Mucosa of descending colon (tissue), 3 donors: ENCODE measurements at regions not wholly inside any gene's neighbourhood (a gene's known extent, or its start where the extent isn't known, plus 50 kb on each side); places are given as distances from the start of the nearest gene placed in this dataset.
"Not testable (repeated sequence)": the region's sequence is repeated elsewhere in the genome, so short reads cannot be mapped to it uniquely, and the experiment has no call there.

Experiments used
- ATAC-seq: fragments of 200-7000 bp; cut with Tn5 transposase; one replicate; pipeline ENCODE4 v1.9.1; 2020; ENCODE audit warnings: mild to moderate bottlenecking, moderate library complexity
- DNase-seq, 3 donors: peaks; one replicate each; pipeline ENCODE4 v3.0.0-alpha.2; 2020
- H3K36me3 ChIP-seq: fragments of 200-600 bp; one replicate; pipeline ENCODE4 v1.8.0; 2021; ENCODE audit warnings: low read depth, mild to moderate bottlenecking
- H3K4me1 ChIP-seq: fragments of 200-600 bp; one replicate; pipeline ENCODE4 v1.8.0; 2021; ENCODE audit warnings: low read depth, mild to moderate bottlenecking
- H3K4me3 ChIP-seq: fragments of 200-600 bp; one replicate; pipeline ENCODE4 v1.8.0; 2021; ENCODE audit warnings: mild to moderate bottlenecking
- H3K9me3 ChIP-seq: fragments of 200-600 bp; one replicate; pipeline ENCODE4 v1.8.0; 2021; ENCODE audit warnings: mild to moderate bottlenecking
- CTCF ChIP-seq: fragments of 200-600 bp; IDR thresholded peaks from one replicate; pipeline ENCODE4 v1.8.0; 2022; ENCODE audit warnings: antibody characterized with exemption, mild to moderate bottlenecking
- intact Hi-C, 2 donors: fragments of 100-400 bp; cut with DNase I in 1 of 2; cut with micrococcal nuclease in 1 of 2; formaldehyde crosslinking; loops; one replicate each; pipeline versions ENCODE4 v1.11.0 to v1.11.1; 2022; cut with DNase I, micrococcal nuclease
- donor health status: DM: no; HTN: no; CAD: no; lungs with moderate emphysema.
- donor health status: DM: no; HTN: no; CAD: no.
- donor health status: DM: no; HTN: yes; CAD: no.

- Histone ChIP-seq H3K36me3 (no peaks in the 10 kb centered on the region), H3K4me3 (no peak overlapping the region), H3K9me3 (no peaks in the 10 kb centered on the region), H3K4me1 (no peaks in the 10 kb centered on the region)
- ATAC-seq: no peak
- DNase-seq: no peak
- TF ChIP-seq CTCF: no peak
- intact Hi-C loops: no loop called here
Measured at GRCh38 chr2:21371499-21372003, 247.8 kb downstream of the TDRD15 start.

DNA sequence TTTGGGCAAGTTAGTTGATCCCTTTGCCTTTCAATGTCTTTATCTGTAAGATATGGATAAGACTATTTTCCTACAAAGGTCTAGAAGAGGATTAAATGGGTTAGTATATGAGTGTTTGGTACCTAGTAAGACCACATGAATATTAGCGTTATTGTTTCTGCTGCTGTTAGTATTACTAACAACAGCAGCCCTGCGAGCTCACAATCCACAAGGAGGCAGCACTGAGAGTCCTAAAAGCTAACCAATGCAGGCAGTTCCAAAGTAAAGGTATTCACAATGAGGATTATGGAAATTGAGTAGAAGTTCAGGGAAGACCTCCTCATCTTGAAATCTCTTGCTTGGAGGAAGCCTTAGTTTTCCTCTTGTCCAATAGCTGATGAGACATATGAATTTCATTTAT lies 248.9 kb downstream of the TDRD15 start:
- DNase-seq (peak in 1 of 3 donors; percentile 25), ATAC-seq (no peak)
- no peaks in the 10 kb centered on the region for H3K4me1 ChIP-seq
- intact Hi-C loops: no loop called here
- no peaks in the 10 kb centered on the region for H3K9me3 ChIP-seq
- TF ChIP-seq CTCF: no peak
- H3K36me3 ChIP-seq: no peaks in the 10 kb centered on the region
- no peak overlapping the region for H3K4me3 ChIP-seq

- Histone ChIP-seq H3K4me3 (no peak overlapping the region), H3K4me1 (no peaks in the 10 kb centered on the region), H3K9me3 (no peaks in the 10 kb centered on the region), H3K36me3 (no peaks in the 10 kb centered on the region)
- DNase-seq: no peak
- ATAC-seq: no peak
- intact Hi-C loops: no loop called here
- TF ChIP-seq CTCF: no peak
Measured at GRCh38 chr2:21376864-21377263, 253.1 kb downstream of the TDRD15 start.

DNA sequence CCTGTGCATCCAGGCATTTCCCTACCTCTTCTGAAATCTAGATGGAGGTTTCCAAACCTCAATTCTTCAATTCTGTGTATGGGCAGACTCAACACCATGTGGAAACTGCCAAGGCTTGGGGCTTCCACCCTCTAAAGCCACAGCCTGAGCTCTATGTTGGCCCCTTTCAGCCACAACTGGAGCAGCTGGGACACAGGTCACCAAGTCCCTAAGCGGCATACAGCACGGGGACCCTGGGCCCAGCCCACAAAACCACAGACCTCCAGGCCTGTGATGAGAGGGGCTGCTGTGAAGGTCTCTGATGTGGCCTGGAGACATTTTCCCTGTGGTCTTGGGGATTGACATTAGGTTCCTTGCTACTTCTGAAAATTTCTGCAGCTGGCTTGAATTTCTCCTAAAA lies 255.4 kb downstream of the TDRD15 start:
- no peaks in the 10 kb centered on the region for H3K36me3 ChIP-seq
- no peak for DNase-seq
- no peak overlapping the region for H3K4me3 ChIP-seq
- ATAC-seq: no peak
- H3K4me1 ChIP-seq: no peaks in the 10 kb centered on the region
- no peaks in the 10 kb centered on the region for H3K9me3 ChIP-seq
- intact Hi-C loops: no loop called here
- no peak for TF ChIP-seq CTCF

- H3K9me3 ChIP-seq, intact Hi-C loops, ATAC-seq, H3K36me3 ChIP-seq, H3K4me3 ChIP-seq, DNase-seq, H3K4me1 ChIP-seq: not testable (repeated sequence)
Measured at GRCh38 chr2:21379668-21380067, 255.9 kb downstream of the TDRD15 start.

DNA sequence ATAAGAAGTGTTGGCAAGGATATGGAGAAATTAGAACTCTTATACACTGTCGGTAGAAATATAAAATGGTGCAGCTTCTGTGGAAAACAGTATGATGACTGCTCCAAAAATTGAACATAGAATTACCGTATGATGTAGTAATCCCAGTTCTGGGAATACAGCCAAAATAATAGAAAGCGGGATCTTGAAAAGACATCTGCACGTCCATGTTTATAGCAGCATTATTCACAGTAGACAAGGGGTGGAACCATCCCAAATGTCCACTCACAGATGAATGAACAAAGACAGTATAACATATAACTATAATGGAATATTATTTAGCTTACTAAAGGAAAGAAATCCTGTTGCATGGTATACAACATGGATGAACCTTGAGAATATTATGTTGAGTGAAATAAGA lies 257.7 kb downstream of the TDRD15 start:
- H3K9me3 ChIP-seq: no peaks in the 10 kb centered on the region
- TF ChIP-seq CTCF: no peak
- no peak for DNase-seq
- no peak overlapping the region for H3K4me3 ChIP-seq
- H3K4me1 ChIP-seq: no peaks in the 10 kb centered on the region
- no peak for ATAC-seq
- no peaks in the 10 kb centered on the region for H3K36me3 ChIP-seq
- intact Hi-C loops: no loop called here
